HG02885 (cell line): ENCODE measurements at regions not wholly inside any gene's neighbourhood (a gene's known extent, or its start where the extent isn't known, plus 50 kb on each side); places are given as distances from the start of the nearest gene placed in this dataset.

Experiments used
- ATAC-seq: cut with Tn5 transposase; IDR thresholded peaks from one replicate; pipeline ENCODE4 v1.9.1; 2021; ENCODE audit warnings: mild to moderate bottlenecking; ENCODE audit not compliant: unreplicated experiment, poor library complexity

GRCh38 chr2:226655871-226656270, 143.7 kb downstream of the IRS1 start:
- ATAC-seq: no peak

- ATAC-seq: no peak
Observed at GRCh38 chr2:226652983-226653765, 146.4 kb downstream of the IRS1 start.

GRCh38 chr2:226652369-226652768, 147.3 kb downstream of the IRS1 start:
- no peak for ATAC-seq

- ATAC-seq: peak; percentile 68
Observed at GRCh38 chr2:226649871-226650660, 149.6 kb downstream of the IRS1 start.

- no peak for ATAC-seq
Observed at GRCh38 chr2:226649201-226649600, 150.4 kb downstream of the IRS1 start.

GRCh38 chr2:226647621-226648518, 151.8 kb downstream of the IRS1 start:
- ATAC-seq: no peak

- no peak for ATAC-seq
Observed at GRCh38 chr2:226644399-226644865, 155.2 kb downstream of the IRS1 start.

GRCh38 chr2:226643946-226644282, 155.7 kb downstream of the IRS1 start:
- ATAC-seq: no peak

- no peak for ATAC-seq
Observed at GRCh38 chr2:226643030-226643945, 156.3 kb downstream of the IRS1 start.

GRCh38 chr2:226641008-226641407, 158.6 kb downstream of the IRS1 start:
- ATAC-seq: no peak

- ATAC-seq: no peak
Observed at GRCh38 chr2:226640501-226640900, 159.1 kb downstream of the IRS1 start.

GRCh38 chr2:226639550-226639949, 160.1 kb downstream of the IRS1 start:
- no peak for ATAC-seq

GRCh38 chr2:226638576-226638975, 161.0 kb downstream of the IRS1 start:
- no peak for ATAC-seq

GRCh38 chr2:226637383-226637782, 162.2 kb downstream of the IRS1 start:
- ATAC-seq: no peak

- ATAC-seq: no peak
Observed at GRCh38 chr2:226636586-226636985, 163.0 kb downstream of the IRS1 start.

- no peak for ATAC-seq
Observed at GRCh38 chr2:226634943-226635604, 164.5 kb downstream of the IRS1 start.

GRCh38 chr2:226631671-226632070, 167.9 kb downstream of the IRS1 start:
- ATAC-seq: no peak

- no peak for ATAC-seq
Observed at GRCh38 chr2:226631187-226631586, 168.4 kb downstream of the IRS1 start.

- ATAC-seq: no peak
Observed at GRCh38 chr2:226625946-226626345, 173.7 kb downstream of the IRS1 start.
